CD4-positive, alpha-beta memory T cell (primary cell): ENCODE measurements at regions not wholly inside any gene's neighbourhood (a gene's known extent, or its start where the extent isn't known, plus 50 kb on each side); places are given as distances from the start of the nearest gene placed in this dataset.
A peak's percentile ranks its signal among the peaks of the same experiment; 100 is the strongest.
"Not testable (repeated sequence)": the region's sequence is repeated elsewhere in the genome, so short reads cannot be mapped to it uniquely, and the experiment has no call there.

ENCODE experiments used
- CTCF ChIA-PET: fragments of 350-600 bp; sonication (Branson Sonifier 250); formaldehyde crosslinking; loops from one replicate; lab custom pipeline; 2021; ENCODE audit warnings: inconsistent platforms; ENCODE audit not compliant: partially characterized antibody; lab: Charles Lee
- POLR2A ChIA-PET: fragments of 350-600 bp; sonication (Branson Sonifier 250); formaldehyde crosslinking; loops from one replicate; lab custom pipeline; 2021; ENCODE audit not compliant: partially characterized antibody; lab: Charles Lee
- DNase-seq, 5 donors: peaks; one replicate each; pipeline versions ENCODE4 v3.0.0 to v3.0.0-alpha.2; 2020 to 2022; ENCODE audit warnings: mixed read lengths in 1 of 5
- H3K27ac ChIP-seq: one replicate; pipeline ENCODE4 v1.7.0; 2013; ENCODE audit warnings: low read depth, low read length
- H3K27me3 ChIP-seq: 2 replicates; pipeline ENCODE4 v1.7.0; 2013; ENCODE audit warnings: mild to moderate bottlenecking, low read length, moderate library complexity; ENCODE audit not compliant: insufficient read depth
- H3K36me3 ChIP-seq: 2 replicates; pipeline ENCODE4 v1.7.0; 2013; ENCODE audit warnings: mild to moderate bottlenecking, low read length, moderate library complexity; ENCODE audit not compliant: insufficient read depth
- H3K4me1 ChIP-seq: 2 replicates; pipeline ENCODE4 v1.7.0; 2013; ENCODE audit warnings: mild to moderate bottlenecking, low read length, moderate library complexity; ENCODE audit not compliant: insufficient read depth
- H3K4me3 ChIP-seq, 2 donors: one replicate each; pipeline ENCODE4 v1.7.0; 2013; ENCODE audit warnings: low read length in 2 of 2, mild to moderate bottlenecking in 1 of 2
- H3K9me3 ChIP-seq, 2 donors: one replicate each; pipeline ENCODE4 v1.7.0; 2013; ENCODE audit warnings: low read length in 2 of 2, control low read depth in 1 of 2; ENCODE audit not compliant: control insufficient read depth in 1 of 2
- H3K27ac Mint-ChIP-seq, 7 donors: one replicate each; pipeline ENCODE4 v1.8.0; 2020 to 2021; ENCODE audit warnings: mixed read lengths in 7 of 7, mild to moderate bottlenecking in 6 of 7, inconsistent platforms in 3 of 7, moderate library complexity in 3 of 7
- H3K27me3 Mint-ChIP-seq, 2 donors: one replicate each; pipeline ENCODE4 v1.8.0; 2020 to 2021; ENCODE audit warnings: mixed read lengths in 2 of 2
- H3K36me3 Mint-ChIP-seq, 2 donors: one replicate each; pipeline ENCODE4 v1.8.0; 2020 to 2021; ENCODE audit warnings: mixed read lengths in 2 of 2, inconsistent platforms in 1 of 2, mild to moderate bottlenecking in 1 of 2
- H3K4me1 Mint-ChIP-seq, 4 donors: one replicate each; pipeline ENCODE4 v1.8.0; 2020 to 2021; ENCODE audit warnings: mixed read lengths in 4 of 4, mild to moderate bottlenecking in 1 of 4
- H3K4me3 Mint-ChIP-seq, 8 donors: one replicate each; pipeline ENCODE4 v1.8.0; 2020 to 2021; ENCODE audit warnings: mixed read lengths in 8 of 8, mild to moderate bottlenecking in 7 of 8, moderate library complexity in 6 of 8, inconsistent platforms in 3 of 8
- H3K9me3 Mint-ChIP-seq, 8 donors: one replicate each; pipeline ENCODE4 v1.8.0; 2020 to 2021; ENCODE audit warnings: mixed read lengths in 8 of 8, mild to moderate bottlenecking in 5 of 8, inconsistent platforms in 3 of 8, moderate library complexity in 1 of 8
- intact Hi-C: fragments of 100-400 bp; cut with micrococcal nuclease; formaldehyde crosslinking; loops from one replicate; pipeline ENCODE4 v1.15.1; 2023

DNA sequence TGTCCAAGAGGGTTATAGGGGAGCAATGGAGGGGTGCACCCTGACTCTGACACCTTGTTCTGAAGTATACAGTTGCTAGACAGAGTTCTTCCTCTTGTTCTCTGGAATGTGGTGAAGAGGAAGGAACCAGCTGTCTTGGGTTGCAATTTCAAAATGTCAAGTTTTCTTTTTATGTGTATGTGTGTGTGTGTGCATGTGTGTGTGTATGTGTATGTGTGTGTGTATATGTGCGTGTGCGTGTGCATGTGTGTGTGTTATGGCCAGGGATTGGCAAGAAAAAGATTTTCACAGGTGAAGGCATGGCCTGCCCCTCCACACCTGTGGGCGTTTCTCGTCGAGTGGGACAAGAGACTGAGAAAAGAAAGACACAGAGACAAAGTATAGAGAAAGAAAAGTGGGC, 81.6 kb upstream of the ADGRA3 start:
- Mint-ChIP-seq H3K27ac (no peak overlapping the region), H3K36me3 (no peaks in the 10 kb centered on the region), H3K9me3 (peaks cover 0 to 5% (median 3%) of the 10 kb centered on the region in 8 donors)

DNA sequence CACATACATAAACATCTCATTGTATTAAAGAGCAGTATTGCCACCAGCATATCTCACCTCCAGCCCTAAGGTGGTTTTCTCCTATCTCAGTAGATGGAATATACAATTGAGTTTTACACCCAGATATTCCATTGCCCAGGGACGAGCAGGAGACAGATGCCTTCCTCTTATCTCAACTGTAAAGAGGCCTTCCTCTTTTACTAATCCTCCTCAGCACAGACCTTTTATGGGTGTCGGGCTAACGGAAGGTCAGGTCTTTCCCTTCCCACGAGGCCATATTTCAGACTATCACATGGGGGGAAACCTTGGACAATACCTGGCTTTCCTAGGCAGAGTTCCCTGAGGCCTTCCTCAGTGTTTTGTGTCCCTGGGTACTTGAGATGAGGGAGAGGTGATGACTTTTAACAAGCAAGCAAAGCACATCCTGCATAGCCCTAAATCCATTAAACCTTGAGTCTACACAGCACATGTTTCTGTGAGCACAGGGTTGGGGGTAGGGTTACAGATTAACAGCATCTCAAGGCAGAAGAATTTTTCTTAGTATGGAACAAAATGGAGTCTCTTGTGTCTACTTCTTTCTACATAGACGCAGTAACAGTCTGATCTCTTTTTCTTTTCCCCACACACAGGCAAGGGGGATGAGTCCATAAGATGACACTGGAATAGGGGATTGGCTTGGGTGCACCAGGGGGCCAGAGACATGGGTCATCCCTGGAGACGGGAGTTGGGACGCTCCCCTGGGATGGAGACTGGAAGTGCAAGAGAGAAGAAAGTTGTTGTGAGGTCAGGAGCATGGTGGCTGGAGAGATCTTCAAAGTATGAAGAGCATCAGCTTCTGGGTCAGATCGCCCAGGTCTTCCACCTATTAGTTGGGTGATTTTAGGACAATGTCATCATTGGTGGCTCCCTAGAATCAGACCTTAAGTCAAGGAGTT, 82.5 kb upstream of the ADGRA3 start:
- H3K36me3 Mint-ChIP-seq, H3K9me3 ChIP-seq, H3K27ac ChIP-seq, H3K36me3 ChIP-seq, H3K27me3 Mint-ChIP-seq, H3K27me3 ChIP-seq, H3K9me3 Mint-ChIP-seq, intact Hi-C loops, POLR2A ChIA-PET, H3K27ac Mint-ChIP-seq, H3K4me3 ChIP-seq, H3K4me1 ChIP-seq, DNase-seq, H3K4me3 Mint-ChIP-seq, CTCF ChIA-PET, H3K4me1 Mint-ChIP-seq: not testable (repeated sequence)

More for the DNA sequence above, 81.6 kb upstream of the ADGRA3 start:
- Histone ChIP-seq H3K27me3 (no peaks in the 10 kb centered on the region), H3K27ac (no peak overlapping the region), H3K4me1 (no peaks in the 10 kb centered on the region), H3K36me3 (no peaks in the 10 kb centered on the region), H3K4me3 (no peak overlapping the region), H3K9me3 (no peaks in the 10 kb centered on the region)
- POLR2A ChIA-PET = no interaction called here
- DNase-seq = no peak
- CTCF ChIA-PET = no interaction called here
- intact Hi-C loops = no loop called here
- Mint-ChIP-seq H3K27me3 (no peaks in the 10 kb centered on the region), H3K4me3 (no peak overlapping the region), H3K4me1 (no peaks in the 10 kb centered on the region)

DNA sequence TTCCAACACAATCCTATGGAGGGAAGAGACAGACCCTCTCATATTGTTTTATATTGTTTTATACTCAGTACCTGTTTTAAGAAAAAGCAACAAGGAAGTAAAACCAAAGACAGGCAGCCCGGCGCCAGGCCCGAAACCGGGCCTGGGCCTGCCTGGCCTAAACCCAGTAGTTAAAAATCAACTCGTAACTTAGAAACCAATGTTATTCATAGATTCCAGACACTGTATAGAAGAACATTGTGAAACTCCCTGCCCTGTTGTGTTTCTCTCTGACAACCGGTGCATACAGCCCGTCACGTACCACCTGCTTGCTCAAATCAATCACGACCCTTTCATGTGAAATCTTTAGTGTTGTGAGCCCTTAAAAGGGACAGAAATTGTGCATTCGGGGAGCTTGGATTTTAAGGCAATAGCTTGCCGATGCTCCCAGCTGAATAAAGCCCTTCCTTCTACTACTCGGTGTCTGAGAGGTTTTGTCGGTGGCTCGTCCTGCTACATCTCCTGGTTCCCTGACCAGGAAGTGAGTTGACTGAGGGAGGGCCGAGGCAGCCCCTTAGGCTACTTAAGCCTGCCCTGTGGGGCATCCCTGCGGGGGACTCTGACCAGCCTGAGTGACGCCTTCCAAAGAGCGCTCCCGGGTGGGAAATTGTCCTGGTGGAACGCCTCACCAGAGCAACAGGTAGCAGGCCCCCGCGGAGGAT, 83.5 kb upstream of the ADGRA3 start:
- H3K36me3 Mint-ChIP-seq, H3K27me3 Mint-ChIP-seq, CTCF ChIA-PET, H3K27ac ChIP-seq, H3K4me1 Mint-ChIP-seq, H3K4me3 ChIP-seq, H3K9me3 ChIP-seq, H3K27ac Mint-ChIP-seq, H3K4me3 Mint-ChIP-seq, H3K36me3 ChIP-seq, H3K27me3 ChIP-seq, intact Hi-C loops, H3K4me1 ChIP-seq, DNase-seq, H3K9me3 Mint-ChIP-seq, POLR2A ChIA-PET: not testable (repeated sequence)

DNA sequence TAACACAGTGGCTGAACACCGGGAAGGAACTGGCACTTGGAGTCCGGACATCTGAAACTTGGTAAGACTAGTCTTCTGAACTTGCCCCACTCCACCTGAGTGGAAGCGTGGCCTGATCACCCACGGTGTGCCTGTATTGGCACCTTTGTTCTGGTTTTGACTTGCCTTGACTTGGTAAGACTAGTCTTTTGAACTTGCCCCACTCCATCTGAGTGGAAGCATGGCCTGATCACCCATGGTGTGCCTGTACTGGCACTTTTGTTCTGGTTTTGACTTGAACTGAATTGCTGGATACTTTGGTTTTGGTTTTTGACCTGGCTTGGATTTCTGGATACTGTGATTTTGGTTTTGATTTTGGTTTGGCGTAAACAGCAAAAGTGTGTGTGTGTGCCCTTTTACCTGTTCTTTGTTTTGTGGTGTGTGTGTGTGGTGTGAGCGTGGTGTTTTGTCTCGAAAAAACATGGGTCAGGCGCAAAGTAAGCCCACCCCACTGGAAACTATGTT, 84.1 kb upstream of the ADGRA3 start:
- DNase-seq, H3K9me3 Mint-ChIP-seq, H3K4me1 ChIP-seq, H3K27me3 Mint-ChIP-seq, H3K4me1 Mint-ChIP-seq, H3K9me3 ChIP-seq, H3K27ac ChIP-seq, intact Hi-C loops, H3K27me3 ChIP-seq, H3K36me3 ChIP-seq, H3K4me3 ChIP-seq, H3K27ac Mint-ChIP-seq, POLR2A ChIA-PET, H3K36me3 Mint-ChIP-seq, CTCF ChIA-PET, H3K4me3 Mint-ChIP-seq: not testable (repeated sequence)

DNA sequence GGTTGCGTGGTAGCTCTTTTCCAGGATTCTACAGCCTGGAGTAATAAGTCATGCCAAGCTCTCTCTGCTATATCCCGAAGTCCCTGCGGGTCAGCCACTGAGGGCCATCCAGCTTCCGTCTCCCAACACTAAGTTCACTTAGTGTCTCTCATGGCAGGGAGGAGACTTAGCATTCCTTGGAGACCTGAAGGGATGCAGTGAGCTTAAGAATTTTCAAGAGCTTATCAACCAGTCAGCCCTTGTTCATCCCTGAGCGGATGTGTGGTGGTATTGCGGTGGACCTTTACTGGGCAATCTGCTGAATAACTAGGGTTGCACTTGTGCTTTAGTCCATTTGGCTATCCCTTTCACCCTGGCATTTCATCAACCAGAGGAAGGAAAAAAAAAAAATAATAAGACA, 85.8 kb upstream of the ADGRA3 start:
- H3K27me3 Mint-ChIP-seq, H3K36me3 Mint-ChIP-seq, DNase-seq, H3K27ac ChIP-seq, CTCF ChIA-PET, H3K4me3 ChIP-seq, intact Hi-C loops, H3K9me3 Mint-ChIP-seq, H3K27me3 ChIP-seq, H3K9me3 ChIP-seq, H3K4me1 Mint-ChIP-seq, H3K4me1 ChIP-seq, H3K4me3 Mint-ChIP-seq, POLR2A ChIA-PET, H3K36me3 ChIP-seq: not testable (repeated sequence)
- H3K27ac Mint-ChIP-seq = peak overlapping the region in 1 of 7 donors; percentile 37

DNA sequence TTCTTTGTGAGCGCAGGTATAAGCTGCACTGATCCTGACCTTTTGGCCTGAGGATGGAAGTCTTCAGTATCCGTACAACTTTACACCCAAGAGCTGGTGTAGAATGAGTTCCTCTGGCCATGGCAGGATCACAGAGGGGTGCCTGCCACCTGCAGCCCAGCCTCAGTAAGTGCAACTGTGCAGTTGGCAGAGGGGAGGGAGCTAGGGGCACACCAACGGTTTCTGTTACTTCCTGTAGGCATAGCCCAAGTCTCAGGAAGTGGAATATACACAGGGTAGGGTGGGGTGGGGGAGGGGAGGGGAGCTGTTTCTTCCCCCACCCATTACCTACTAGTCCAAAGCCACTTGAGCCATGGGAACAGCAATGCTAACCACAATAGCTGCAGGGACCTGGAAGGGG, 85.4 kb upstream of the GBA3 start:
- H3K4me3 Mint-ChIP-seq = no peak overlapping the region
- no peak overlapping the region for H3K27ac Mint-ChIP-seq
- H3K4me1 ChIP-seq = no peaks in the 10 kb centered on the region
- DNase-seq = peak in 1 of 5 donors; percentile 18
- CTCF ChIA-PET = no interaction called here
- H3K27me3 ChIP-seq = no peaks in the 10 kb centered on the region
- no peak overlapping the region for H3K4me3 ChIP-seq
- H3K9me3 ChIP-seq = no peaks in the 10 kb centered on the region
- no peaks in the 10 kb centered on the region for H3K27me3 Mint-ChIP-seq
- no peak overlapping the region for H3K27ac ChIP-seq
- peaks cover 0 to 6% (median 1%) of the 10 kb centered on the region in 8 donors for H3K9me3 Mint-ChIP-seq
- H3K36me3 ChIP-seq = no peaks in the 10 kb centered on the region
- no peaks in the 10 kb centered on the region for H3K36me3 Mint-ChIP-seq
- intact Hi-C loops = no loop called here
- no peaks in the 10 kb centered on the region for H3K4me1 Mint-ChIP-seq
- POLR2A ChIA-PET = no interaction called here

DNA sequence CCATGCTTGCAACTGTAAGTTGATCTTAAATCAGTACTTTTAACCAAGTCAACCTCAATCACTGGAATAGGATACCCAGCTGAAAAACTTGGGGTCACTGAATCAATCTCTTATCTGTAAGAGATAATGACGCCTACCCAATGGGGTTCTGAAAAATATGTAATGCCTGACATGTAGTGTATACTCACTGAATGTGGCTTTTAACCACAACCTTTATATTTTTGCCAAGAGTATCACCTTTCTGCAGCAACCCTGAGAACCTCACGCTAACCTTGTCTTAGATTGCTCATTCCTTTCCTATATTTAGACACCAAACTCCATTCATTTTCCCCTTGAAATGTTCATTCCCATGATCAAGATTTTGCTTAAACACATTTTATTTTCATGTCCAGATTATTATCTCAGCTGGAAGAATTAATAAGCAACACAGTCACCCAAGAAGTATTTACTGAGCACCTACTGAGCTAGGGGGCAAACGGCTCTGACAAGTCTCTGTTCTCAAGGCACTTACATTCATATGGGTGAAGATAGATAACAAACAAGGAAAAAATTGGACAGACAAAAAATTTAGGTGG, 82.7 kb upstream of the GBA3 start:
- H3K9me3 ChIP-seq, POLR2A ChIA-PET, H3K27me3 Mint-ChIP-seq, H3K4me3 ChIP-seq, H3K4me1 ChIP-seq, H3K27ac Mint-ChIP-seq, DNase-seq, H3K4me3 Mint-ChIP-seq, intact Hi-C loops, H3K4me1 Mint-ChIP-seq, H3K36me3 Mint-ChIP-seq, H3K27ac ChIP-seq, CTCF ChIA-PET, H3K36me3 ChIP-seq, H3K9me3 Mint-ChIP-seq, H3K27me3 ChIP-seq: not testable (repeated sequence)
